Loucy (cell line): ENCODE measurements at regions not wholly inside any gene's neighbourhood (a gene's known extent, or its start where the extent isn't known, plus 50 kb on each side); places are given as distances from the start of the nearest gene placed in this dataset.
A peak's percentile ranks its signal among the peaks of the same experiment; 100 is the strongest.

ENCODE experiments used
- CTCF ChIP-seq: fragments of 200-600 bp; sonication (generic); conservative IDR thresholded peaks from 2 replicates; pipeline ENCODE4 v1.5.1; 2014; ENCODE audit warnings: mild to moderate bottlenecking, antibody characterized with exemption, low read length
- EZH2phosphoT487 ChIP-seq: fragments of 200-600 bp; IDR thresholded peaks from 2 replicates; pipeline ENCODE4 v1.6.1; 2018; ENCODE audit warnings: antibody characterized with exemption, mild to moderate bottlenecking, moderate library complexity, borderline replicate concordance

DNA sequence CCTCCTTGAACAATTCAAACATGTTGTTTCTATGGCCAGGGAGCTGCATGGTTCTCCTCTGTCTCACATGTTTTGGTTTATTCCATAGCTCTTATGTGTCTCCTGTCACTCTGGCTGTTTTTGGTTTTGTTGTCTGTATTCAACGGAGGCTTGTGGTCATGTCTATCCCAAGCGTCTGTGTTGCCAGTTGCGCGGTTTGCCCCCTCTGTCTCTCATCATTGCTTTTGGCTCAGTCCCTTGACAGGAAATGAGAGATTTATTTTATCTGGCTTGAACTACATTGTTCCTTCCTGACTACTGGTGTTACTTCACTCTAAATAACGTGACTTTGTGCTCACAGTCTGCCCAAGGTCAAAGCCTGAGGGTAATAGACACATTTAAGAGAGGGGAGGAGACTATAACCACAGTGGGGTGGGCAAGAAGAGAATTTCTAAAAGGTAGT lies 96.4 kb upstream of the SOX5 start:
- TF ChIP-seq CTCF, result no peak
- peak; percentile 49; the same call in 1 of the 2 replicates for TF ChIP-seq EZH2phosphoT487
